Cardiac muscle cell (in vitro differentiated cells and primary cell): ENCODE measurements at regions not wholly inside any gene's neighbourhood (a gene's known extent, or its start where the extent isn't known, plus 50 kb on each side); places are given as distances from the start of the nearest gene placed in this dataset.

ENCODE experiments used
- DNase-seq, 2 donors: peaks; one replicate each; pipeline versions ENCODE4 v3.0.0 to v3.0.0-alpha.2; 2010 to 2017; ENCODE audit warnings: low read depth in 1 of 2, low spot score in 1 of 2
- H3K27ac ChIP-seq: fragments of 200-600 bp; sonication (generic); 2 replicates; pipeline ENCODE4 v1.5.1; 2016
- H3K27me3 ChIP-seq: fragments of 200-600 bp; sonication (generic); 2 replicates; pipeline ENCODE4 v1.6.0; 2016; ENCODE audit warnings: control low read depth
- H3K36me3 ChIP-seq: fragments of 200-600 bp; sonication (generic); 2 replicates; pipeline ENCODE4 v1.5.1; 2016; ENCODE audit warnings: control low read depth
- H3K4me1 ChIP-seq: fragments of 200-600 bp; sonication (generic); 2 replicates; pipeline ENCODE4 v1.8.1; 2017; ENCODE audit warnings: low read depth, mild to moderate bottlenecking, mixed run types
- H3K4me3 ChIP-seq: fragments of 200-600 bp; sonication (generic); 2 replicates; pipeline ENCODE4 v1.5.1; 2016; ENCODE audit warnings: mild to moderate bottlenecking
- H3K9me3 ChIP-seq: fragments of 200-600 bp; sonication (generic); 2 replicates; pipeline ENCODE4 v1.5.1; 2017; ENCODE audit warnings: low read depth, mild to moderate bottlenecking, control low read depth
- CTCF ChIP-seq: IDR thresholded peaks from 2 replicates; pipeline ENCODE4 v1.5.1; 2012; ENCODE audit warnings: low read depth, mild to moderate bottlenecking, low read length

DNA sequence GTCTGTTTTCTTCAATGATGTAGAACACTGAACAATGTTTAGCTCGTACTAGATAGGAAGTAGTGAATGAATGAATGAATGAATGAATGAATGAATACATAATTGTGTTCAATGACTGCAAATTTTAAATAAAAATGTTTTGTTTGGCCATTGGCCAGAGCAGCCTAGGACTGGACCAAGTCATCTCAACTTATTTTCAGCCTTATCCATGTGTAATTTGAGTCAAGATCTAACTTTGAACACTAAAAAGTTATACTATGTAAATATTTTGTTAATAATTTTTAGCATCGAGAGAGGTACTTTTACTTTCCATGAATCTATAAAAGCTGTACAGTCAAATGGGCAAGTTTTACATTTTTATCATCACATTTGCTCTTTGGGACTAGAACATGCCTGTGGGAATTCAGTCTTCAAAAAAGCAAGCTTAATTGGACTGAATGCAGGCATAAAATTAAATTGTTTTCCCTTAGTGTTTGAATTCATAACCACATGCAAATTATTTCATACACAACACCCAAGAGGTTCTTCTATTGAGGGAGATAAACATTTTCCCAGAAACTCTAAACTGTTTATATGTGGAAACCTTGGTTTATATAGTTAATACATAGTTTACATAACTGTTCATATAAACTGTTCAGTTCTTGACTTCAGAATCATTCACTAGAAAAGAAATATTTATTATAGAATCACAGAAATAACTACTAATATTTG lies 222.1 kb upstream of the ANO3 start:
- Histone ChIP-seq H3K4me1 (no peaks in the 10 kb centered on the region), H3K9me3 (no peaks in the 10 kb centered on the region), H3K4me3 (no peak overlapping the region), H3K27ac (no peak overlapping the region), H3K27me3 (peaks cover 58% of the 10 kb centered on the region), H3K36me3 (no peaks in the 10 kb centered on the region)
- DNase-seq: no peak
- no peak for TF ChIP-seq CTCF

DNA sequence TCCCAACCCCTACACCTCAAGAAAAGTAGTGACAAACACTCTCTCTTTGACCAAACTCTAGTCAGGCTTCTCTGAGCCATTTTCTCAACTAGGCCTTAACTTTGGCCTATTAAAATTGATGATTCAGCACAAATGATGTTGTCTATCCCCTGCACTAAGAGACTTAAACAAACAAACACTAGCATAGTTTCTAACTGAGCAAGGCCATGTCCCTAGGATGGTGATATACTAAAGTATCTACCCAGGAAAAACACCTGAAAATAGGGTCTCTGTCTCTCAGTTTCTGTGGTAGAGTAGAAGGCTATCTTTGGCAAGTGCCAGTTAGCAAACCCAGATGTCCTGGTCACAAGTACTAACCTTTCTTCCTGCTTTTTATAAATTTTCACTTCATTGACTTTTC lies 219.7 kb upstream of the ANO3 start:
- no peak for DNase-seq
- Histone ChIP-seq H3K27ac (no peak overlapping the region), H3K27me3 (peaks cover 34% of the 10 kb centered on the region), H3K4me1 (no peaks in the 10 kb centered on the region), H3K36me3 (no peaks in the 10 kb centered on the region), H3K9me3 (no peaks in the 10 kb centered on the region), H3K4me3 (no peak overlapping the region)
- TF ChIP-seq CTCF: no peak

DNA sequence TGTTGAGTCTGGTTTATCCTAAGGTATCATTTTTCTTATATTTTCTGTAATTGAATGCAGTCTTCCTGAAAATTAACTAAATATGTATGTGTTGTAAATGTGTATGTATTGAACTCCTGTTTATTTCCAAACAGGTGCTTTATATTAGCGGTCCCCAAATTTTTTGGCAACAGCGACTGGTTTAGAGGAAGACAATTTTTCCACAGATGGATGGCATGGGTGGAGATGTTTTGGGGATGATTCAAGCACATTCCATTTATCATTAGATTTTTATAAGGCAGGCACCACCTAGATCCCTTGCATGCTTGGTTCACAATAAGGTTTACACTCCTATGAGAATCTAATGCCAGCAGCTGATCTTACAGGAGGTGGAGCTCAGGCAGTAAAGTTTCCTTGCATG lies 210.5 kb upstream of the ANO3 start:
- no peaks in the 10 kb centered on the region for H3K9me3 ChIP-seq
- DNase-seq: no peak
- H3K27me3 ChIP-seq: peaks cover 19% of the 10 kb centered on the region
- H3K27ac ChIP-seq: no peak overlapping the region
- H3K36me3 ChIP-seq: no peaks in the 10 kb centered on the region
- no peak overlapping the region for H3K4me3 ChIP-seq
- no peaks in the 10 kb centered on the region for H3K4me1 ChIP-seq
- no peak for TF ChIP-seq CTCF

DNA sequence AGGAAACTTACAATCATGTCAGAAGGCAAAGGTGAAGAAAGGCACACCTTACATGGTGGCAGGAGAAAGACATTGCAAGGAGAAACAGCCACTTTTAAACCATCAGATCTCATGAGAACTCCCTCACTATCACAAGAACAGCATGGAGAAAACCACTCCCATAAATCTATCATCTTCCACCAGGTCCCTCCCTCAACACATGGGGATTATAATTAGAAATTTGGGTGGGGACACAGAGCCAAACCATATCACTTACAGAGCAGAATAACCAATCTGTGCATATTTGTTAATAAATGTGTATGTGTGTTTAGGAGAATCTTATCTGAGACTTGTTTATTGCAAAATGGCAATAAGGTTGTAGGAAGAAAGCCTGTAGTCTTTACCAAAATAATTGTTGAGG lies 205.2 kb upstream of the ANO3 start:
- Histone ChIP-seq H3K9me3 (no peaks in the 10 kb centered on the region), H3K36me3 (no peaks in the 10 kb centered on the region), H3K4me3 (no peak overlapping the region), H3K27me3 (peaks cover 24% of the 10 kb centered on the region), H3K4me1 (no peaks in the 10 kb centered on the region), H3K27ac (no peak overlapping the region)
- no peak for TF ChIP-seq CTCF
- DNase-seq: no peak

DNA sequence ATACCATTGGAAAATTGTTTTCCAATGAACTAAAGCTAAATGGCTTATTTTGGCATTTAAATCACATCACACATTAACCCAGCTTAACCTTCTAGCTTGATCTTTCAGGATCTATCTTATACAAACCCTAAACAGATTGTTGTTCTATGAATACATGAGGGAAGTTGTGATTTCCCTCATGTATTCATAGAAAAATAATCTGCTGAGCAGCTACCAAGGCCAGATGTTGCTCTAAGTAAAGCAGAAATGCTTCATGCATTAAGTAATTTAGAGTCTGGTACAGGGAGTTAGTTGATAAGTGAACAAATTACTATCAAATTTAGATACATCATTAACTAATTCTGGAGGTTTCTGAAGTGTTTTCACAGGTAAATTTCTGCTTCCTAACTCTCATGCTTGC lies 204.6 kb upstream of the ANO3 start:
- no peak for TF ChIP-seq CTCF

More for the DNA sequence above, 204.6 kb upstream of the ANO3 start:
- H3K4me3 ChIP-seq: no peak overlapping the region
- H3K36me3 ChIP-seq: no peaks in the 10 kb centered on the region
- no peak overlapping the region for H3K27ac ChIP-seq
- DNase-seq: no peak
- H3K9me3 ChIP-seq: no peaks in the 10 kb centered on the region
- no peaks in the 10 kb centered on the region for H3K4me1 ChIP-seq
- peaks cover 22% of the 10 kb centered on the region for H3K27me3 ChIP-seq
